Mucosa of descending colon (tissue), 3 donors: ENCODE measurements at regions not wholly inside any gene's neighbourhood (a gene's known extent, or its start where the extent isn't known, plus 50 kb on each side); places are given as distances from the start of the nearest gene placed in this dataset.

Experiments
- ATAC-seq: fragments of 200-7000 bp; cut with Tn5 transposase; one replicate; pipeline ENCODE4 v1.9.1; 2020; ENCODE audit warnings: mild to moderate bottlenecking, moderate library complexity
- DNase-seq, 3 donors: peaks; one replicate each; pipeline ENCODE4 v3.0.0-alpha.2; 2020
- H3K36me3 ChIP-seq: fragments of 200-600 bp; one replicate; pipeline ENCODE4 v1.8.0; 2021; ENCODE audit warnings: low read depth, mild to moderate bottlenecking
- H3K4me1 ChIP-seq: fragments of 200-600 bp; one replicate; pipeline ENCODE4 v1.8.0; 2021; ENCODE audit warnings: low read depth, mild to moderate bottlenecking
- H3K4me3 ChIP-seq: fragments of 200-600 bp; one replicate; pipeline ENCODE4 v1.8.0; 2021; ENCODE audit warnings: mild to moderate bottlenecking
- H3K9me3 ChIP-seq: fragments of 200-600 bp; one replicate; pipeline ENCODE4 v1.8.0; 2021; ENCODE audit warnings: mild to moderate bottlenecking
- intact Hi-C, 2 donors: fragments of 100-400 bp; cut with DNase I in 1 of 2; cut with micrococcal nuclease in 1 of 2; formaldehyde crosslinking; loops; one replicate each; pipeline versions ENCODE4 v1.11.0 to v1.11.1; 2022; cut with DNase I, micrococcal nuclease
- TF ChIP-seq, protein P1 (sequence below): fragments of 200-600 bp; IDR thresholded peaks from one replicate; pipeline ENCODE4 v1.8.0; 2022; ENCODE audit warnings: antibody characterized with exemption, mild to moderate bottlenecking
- donor health status: DM: no; HTN: no; CAD: no; lungs with moderate emphysema.
- donor health status: DM: no; HTN: no; CAD: no.
- donor health status: DM: no; HTN: yes; CAD: no.

DNA sequence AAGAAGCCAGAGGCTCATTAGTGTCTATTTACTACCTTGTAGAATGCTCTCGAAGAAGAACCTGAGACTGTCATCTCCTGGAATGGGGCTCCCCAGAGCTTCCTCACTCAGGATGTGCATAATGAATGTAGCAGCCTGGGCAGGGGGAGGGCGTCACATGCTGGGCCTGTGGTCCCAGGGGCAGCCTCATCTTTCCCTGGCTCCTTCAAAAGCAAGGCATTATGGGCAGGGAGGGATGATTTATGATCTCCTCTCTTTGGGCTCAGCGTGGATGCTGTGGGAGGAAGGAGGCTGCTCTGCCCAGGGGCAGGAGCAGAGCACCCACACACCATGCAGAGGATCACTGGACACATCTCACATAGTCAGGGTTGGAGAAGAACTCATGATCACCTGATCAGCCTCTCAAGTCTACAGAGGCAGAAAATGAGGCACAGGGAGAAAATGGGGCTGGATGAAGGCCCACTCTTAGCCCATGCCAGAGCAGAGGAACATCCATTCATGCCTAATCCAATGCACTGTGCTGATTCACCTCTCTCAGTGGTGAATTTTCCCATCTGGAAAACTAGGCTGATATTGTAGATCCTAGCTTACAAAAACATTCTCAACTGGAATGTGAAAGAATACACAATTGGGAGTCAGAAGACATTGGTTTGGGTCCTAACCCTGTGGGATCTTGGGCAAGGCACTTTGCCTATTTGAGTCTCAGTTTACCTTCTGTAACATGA is 173.7 kb downstream of the CARTPT start:
- intact Hi-C loops: no loop called here
- no peak for ATAC-seq

DNA sequence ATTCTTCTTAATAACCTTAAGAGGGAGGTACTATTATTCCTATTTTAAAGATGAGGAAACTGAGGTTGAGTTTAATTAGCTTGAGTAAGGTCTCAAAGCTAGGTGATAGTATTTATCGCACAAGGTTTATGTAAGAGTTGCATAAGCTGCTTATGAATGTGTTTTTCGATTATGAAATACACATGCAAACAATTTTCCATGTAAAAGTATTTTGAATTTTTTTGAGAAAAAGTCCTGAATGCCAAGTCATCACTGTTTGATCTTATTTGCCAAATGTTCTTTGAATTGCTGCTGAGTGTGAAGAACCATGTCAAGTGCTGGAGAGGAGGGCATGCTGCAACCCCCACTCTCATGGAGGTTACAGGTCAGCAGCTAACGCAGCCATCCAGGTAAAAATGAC is 174.4 kb downstream of the CARTPT start:
- no peaks in the 10 kb centered on the region for H3K36me3 ChIP-seq
- no peak overlapping the region for H3K4me3 ChIP-seq
- no peaks in the 10 kb centered on the region for H3K4me1 ChIP-seq
- H3K9me3 ChIP-seq: no peaks in the 10 kb centered on the region
- ATAC-seq (no peak), DNase-seq (no peak)
- TF ChIP-seq, protein P1, sequence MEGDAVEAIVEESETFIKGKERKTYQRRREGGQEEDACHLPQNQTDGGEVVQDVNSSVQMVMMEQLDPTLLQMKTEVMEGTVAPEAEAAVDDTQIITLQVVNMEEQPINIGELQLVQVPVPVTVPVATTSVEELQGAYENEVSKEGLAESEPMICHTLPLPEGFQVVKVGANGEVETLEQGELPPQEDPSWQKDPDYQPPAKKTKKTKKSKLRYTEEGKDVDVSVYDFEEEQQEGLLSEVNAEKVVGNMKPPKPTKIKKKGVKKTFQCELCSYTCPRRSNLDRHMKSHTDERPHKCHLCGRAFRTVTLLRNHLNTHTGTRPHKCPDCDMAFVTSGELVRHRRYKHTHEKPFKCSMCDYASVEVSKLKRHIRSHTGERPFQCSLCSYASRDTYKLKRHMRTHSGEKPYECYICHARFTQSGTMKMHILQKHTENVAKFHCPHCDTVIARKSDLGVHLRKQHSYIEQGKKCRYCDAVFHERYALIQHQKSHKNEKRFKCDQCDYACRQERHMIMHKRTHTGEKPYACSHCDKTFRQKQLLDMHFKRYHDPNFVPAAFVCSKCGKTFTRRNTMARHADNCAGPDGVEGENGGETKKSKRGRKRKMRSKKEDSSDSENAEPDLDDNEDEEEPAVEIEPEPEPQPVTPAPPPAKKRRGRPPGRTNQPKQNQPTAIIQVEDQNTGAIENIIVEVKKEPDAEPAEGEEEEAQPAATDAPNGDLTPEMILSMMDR: no peak
- intact Hi-C loops: no loop called here

More for the DNA sequence above, 173.7 kb downstream of the CARTPT start:
- H3K36me3 ChIP-seq: no peaks in the 10 kb centered on the region
- H3K9me3 ChIP-seq: no peaks in the 10 kb centered on the region
- TF ChIP-seq, protein P1: no peak
- DNase-seq: no peak
- H3K4me1 ChIP-seq: no peaks in the 10 kb centered on the region
- no peak overlapping the region for H3K4me3 ChIP-seq

DNA sequence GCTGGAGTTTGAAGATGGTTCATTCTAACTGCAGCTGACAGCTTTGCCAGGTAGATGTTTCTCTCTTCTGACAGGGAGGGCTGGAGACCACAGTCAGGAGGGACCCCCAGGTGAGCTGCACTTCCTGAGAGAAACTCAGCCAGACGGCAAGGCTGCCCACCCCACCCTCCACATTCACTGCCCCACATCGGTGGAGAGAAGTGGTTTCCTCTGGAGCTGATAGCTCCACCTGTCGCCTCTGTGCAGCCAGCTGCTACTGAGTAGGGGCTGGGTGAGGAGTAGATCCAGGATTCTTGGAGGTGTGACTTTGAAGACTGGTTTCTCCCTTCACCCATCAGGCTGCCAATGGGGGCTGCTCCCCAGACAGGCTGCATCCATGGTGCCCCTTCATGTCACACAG is 175.0 kb downstream of the CARTPT start:
- DNase-seq (no peak), ATAC-seq (no peak)
- no peak overlapping the region for H3K4me3 ChIP-seq
- intact Hi-C loops: no loop called here
- TF ChIP-seq, protein P1: no peak
- no peaks in the 10 kb centered on the region for H3K9me3 ChIP-seq
- H3K4me1 ChIP-seq: no peaks in the 10 kb centered on the region
- no peaks in the 10 kb centered on the region for H3K36me3 ChIP-seq

DNA sequence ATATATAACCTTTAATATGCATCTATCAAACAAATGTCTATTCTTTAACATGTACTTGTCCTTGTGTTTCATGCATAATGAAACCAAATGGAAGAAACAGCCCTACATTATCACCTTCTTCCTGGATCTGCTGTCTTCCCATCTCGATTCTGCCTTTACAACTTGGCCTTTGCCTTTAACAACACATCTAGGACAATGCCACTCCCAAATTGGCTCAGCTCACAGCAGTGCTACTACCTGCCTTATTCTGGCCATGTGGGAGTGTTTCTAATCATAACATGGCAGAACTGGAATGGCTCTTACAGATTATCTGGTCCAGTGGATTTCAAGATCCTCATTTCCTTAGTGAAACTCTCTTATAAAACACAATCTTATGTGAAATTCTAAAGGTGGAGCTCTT is 176.5 kb downstream of the CARTPT start:
- DNase-seq (peak in 1 of 3 donors; percentile 60), ATAC-seq (peak; percentile 95)
- no peaks in the 10 kb centered on the region for H3K4me1 ChIP-seq
- TF ChIP-seq, protein P1: no peak
- no peaks in the 10 kb centered on the region for H3K9me3 ChIP-seq
- intact Hi-C loops: no loop called here
- H3K36me3 ChIP-seq: no peaks in the 10 kb centered on the region
- H3K4me3 ChIP-seq: no peak overlapping the region

DNA sequence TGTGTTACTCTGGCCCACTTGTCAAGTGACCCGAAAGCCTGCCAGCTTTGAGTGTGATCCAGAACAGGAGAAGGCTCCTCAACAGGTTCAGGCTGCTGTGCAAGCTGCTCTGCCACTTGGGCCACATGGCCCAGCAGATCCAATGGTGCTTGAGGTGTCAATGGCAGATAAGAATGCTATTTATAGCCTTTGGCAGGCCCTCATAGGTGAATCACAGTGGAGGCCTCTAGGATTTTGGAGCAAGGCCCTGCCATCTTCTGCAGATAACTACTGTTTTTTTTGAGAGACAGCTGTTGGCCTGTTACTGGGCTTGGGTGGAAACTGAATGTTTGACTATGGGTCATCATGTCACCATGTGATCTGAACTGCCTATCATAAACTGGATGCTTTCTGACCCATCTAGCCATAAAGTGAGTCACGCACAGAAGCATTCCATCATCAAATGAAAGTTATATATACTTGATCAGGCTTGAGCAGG is 180.8 kb downstream of the CARTPT start:
- intact Hi-C loops: no loop called here

More for the DNA sequence above, 180.8 kb downstream of the CARTPT start:
- H3K9me3 ChIP-seq: no peaks in the 10 kb centered on the region
- DNase-seq (peak in 1 of 3 donors; percentile 40), ATAC-seq (peak; percentile 25)
- no peaks in the 10 kb centered on the region for H3K4me1 ChIP-seq
- H3K36me3 ChIP-seq: no peaks in the 10 kb centered on the region
- no peak overlapping the region for H3K4me3 ChIP-seq
- TF ChIP-seq, protein P1: no peak
